HG03521 (cell line): ENCODE measurements at regions not wholly inside any gene's neighbourhood (a gene's known extent, or its start where the extent isn't known, plus 50 kb on each side); places are given as distances from the start of the nearest gene placed in this dataset.
"Not testable (repeated sequence)": the region's sequence is repeated elsewhere in the genome, so short reads cannot be mapped to it uniquely, and the experiment has no call there.

Experiments
- ATAC-seq: cut with Tn5 transposase; IDR thresholded peaks from one replicate; pipeline ENCODE4 v1.9.1; 2021; ENCODE audit warnings: mild to moderate bottlenecking, moderate library complexity; ENCODE audit not compliant: unreplicated experiment

DNA sequence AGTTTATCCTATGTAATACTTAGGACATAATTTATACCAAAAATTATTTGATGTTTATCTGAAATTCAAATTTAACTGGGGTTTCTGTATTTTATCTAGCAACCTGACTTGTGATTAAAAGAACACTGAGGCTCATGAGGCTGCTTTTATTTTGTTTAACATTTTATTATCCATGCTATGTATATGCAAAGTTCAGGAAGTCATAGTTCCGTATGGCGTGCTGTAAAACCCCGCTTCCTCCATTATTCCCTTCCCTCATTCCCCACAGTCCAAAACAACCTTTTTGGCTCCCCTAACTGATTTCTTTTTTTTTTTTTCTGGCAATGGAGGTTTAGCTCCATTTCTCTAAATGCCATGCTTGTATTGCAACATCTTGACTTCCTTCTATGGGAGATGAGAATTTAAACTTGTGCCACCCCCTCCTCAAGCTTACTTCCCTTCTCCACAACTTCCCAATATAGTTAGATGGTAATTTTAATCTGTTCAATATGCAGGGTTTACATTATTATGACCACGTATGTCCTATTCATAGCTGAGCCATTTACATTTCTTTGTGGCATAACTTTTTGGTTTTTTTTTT, 138.0 kb upstream of the DNAH14 start:
- no peak for ATAC-seq

DNA sequence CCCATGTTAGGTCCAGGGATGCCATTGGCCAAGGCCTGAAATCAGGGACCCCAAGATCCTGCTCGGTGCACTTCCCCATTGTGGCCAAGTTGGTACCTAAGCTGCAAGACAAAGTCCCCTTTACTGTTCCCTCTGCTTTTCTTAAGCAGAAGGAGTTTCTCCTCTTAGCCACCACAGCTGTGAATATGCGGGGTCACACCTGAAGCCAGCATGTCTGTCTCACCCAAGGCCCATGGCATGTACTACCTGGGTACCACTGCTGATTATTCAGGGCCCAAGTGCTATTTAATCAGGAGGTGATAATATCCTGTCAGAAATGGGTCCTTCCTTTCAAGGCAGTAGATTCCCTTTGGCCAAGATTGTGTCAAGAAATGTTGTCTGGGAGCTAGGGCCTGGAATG, 133.9 kb upstream of the DNAH14 start:
- ATAC-seq = no peak

DNA sequence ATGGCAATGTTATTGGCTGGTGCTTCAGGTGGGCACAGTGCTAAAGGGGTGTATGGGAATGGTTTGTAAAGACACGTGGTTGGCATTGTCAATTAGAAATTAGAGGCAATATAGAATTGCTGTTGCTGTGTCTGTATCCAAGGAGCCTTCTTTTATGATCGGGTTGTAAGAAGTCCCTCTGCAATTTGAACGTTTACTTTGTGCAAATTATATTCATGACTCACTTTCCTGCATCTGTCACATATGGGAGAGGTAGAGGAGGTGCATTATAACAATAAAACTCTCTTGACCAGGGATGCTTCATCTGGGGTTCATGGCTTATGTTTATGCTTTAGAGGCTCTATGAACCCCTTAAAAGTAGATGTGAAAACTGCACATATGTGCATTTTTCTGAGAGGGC, 130.4 kb upstream of the DNAH14 start:
- no peak for ATAC-seq

DNA sequence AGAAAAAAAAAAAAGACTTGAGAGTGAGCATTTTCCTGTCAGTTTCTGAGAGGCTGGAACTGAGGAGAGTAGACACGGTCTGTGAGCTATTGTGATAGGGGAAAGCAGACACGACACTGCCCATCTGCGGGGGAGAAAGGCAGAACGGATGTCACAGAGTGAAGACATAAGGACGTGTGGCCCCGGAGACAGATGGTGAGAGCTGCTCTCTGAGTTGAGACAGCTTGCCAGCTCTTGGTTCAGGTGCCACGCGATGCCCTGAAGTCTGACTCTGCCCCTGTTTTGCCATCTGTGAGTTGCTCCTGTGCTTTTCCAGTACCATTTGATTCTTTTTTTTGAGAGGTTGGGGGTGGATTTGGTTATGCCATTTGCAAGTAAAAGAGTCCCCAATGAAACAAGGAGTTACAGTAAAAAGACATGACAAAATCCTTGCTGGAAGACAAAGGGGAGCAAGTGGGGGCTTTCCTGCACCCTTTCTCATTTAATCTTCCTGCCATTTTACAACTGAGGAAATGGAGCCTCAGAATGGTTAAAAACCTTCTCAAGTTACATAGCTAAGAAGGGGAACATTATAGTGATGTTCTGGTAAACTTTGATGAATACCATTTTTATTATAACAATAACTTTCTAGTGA, 128.9 kb upstream of the DNAH14 start:
- no peak for ATAC-seq

GRCh38 chr1:224801844-224802490, 127.5 kb upstream of the DNAH14 start:
- no peak for ATAC-seq

DNA sequence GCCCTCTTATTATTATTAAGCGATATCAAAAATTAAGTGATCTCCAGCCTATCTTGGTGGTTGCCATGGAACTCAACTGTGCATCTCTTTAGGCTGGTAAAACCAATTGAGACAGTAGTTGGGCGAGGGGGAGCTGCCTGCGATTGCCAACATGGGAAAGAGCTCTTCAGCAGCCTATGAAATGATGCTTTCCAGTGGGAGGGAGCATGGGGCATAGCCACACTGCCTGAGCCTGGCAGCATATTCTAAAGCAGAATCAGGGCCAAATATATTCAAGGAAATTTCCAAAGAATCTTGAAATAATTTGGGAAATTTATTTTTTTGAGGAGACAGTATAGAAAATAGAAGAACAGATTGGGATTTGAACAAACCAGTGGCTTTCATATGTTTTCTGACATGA, 126.9 kb upstream of the DNAH14 start:
- no peak for ATAC-seq

- no peak for ATAC-seq
Observed at GRCh38 chr1:224804220-224804619, 125.3 kb upstream of the DNAH14 start.

DNA sequence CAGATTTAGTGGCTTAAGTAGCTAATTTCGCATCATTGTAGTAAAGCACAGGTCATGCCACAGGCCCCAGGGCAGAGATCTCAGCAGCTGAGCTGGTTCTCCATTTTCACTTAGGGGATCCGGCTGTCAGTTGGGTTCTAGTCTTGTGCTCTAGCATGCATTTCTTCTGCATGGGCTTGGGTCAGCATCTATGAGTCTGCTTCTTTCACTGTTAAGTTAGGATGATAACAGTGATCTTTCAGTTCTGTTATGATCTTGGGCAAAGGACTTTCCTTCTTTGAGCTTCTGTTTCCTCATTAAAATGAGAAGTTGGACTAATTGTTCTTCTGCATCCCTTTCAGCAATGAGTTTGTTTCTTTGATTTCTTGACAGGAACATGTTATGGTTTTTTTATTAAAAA, 123.6 kb upstream of the DNAH14 start:
- ATAC-seq = no peak

GRCh38 chr1:224809137-224809536, 120.3 kb upstream of the DNAH14 start:
- no peak for ATAC-seq

DNA sequence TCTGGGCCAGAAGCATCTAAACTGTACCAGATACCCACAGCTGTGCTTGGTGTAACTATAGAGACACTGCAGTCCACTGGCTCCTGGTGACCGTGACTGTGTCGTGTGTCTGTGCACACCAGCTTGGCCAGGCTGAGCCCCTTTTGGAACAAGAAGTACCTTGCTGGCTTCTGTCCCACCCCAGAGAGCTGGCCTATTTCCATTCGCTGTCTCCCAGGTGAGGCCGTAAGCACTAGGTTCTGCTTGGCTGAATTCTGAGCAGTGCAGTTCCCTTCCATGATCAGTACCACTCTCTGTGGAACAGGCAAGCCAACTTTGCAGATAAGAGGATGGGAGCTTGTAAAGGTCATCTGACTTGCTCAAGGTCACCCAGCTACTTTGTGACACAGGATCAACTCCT, 119.9 kb upstream of the DNAH14 start:
- ATAC-seq = no peak

DNA sequence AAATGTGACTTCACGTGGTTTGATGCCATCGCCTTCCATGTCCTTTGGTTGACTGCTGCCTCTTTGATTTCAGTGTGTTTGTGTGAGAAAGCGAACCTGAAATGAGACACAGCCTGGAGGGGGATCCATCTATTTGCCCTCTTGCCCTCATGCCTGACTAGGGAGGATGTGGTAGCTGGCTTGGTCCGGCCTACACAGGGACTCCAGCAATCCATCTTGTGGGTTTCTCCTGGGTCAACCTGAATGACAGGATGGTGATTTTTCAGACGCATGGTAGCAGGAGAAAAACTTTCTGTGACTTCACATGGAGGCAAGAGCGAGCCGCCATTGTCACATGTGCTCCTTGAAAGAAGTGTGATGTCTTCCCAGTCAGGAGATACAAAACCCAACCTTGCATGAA, 117.9 kb upstream of the DNAH14 start:
- no peak for ATAC-seq

DNA sequence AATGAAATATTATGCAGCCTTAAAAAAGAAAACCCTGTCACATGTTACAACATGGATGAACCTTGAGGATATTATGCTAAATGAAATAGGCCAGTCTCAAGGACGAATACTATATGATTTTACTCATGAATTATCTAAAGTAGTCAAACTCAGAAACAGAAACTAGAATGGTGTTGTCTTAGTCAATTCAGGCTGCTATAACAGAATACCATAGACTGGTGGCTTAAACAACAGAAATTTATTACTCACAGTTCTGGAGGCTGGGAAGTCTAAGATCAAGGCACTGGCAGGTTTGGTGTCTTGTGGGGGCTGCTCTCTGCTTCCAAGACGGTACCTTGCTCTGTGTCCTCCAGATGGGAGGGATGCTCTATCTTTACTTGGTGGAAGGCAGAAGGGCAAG, 113.8 kb upstream of the DNAH14 start:
- ATAC-seq = no peak

- no peak for ATAC-seq
Observed at GRCh38 chr1:224816062-224816461, 113.4 kb upstream of the DNAH14 start.

GRCh38 chr1:224817382-224817781, 112.1 kb upstream of the DNAH14 start:
- no peak for ATAC-seq

- ATAC-seq = no peak
Observed at GRCh38 chr1:224819861-224820260, 109.6 kb upstream of the DNAH14 start.

DNA sequence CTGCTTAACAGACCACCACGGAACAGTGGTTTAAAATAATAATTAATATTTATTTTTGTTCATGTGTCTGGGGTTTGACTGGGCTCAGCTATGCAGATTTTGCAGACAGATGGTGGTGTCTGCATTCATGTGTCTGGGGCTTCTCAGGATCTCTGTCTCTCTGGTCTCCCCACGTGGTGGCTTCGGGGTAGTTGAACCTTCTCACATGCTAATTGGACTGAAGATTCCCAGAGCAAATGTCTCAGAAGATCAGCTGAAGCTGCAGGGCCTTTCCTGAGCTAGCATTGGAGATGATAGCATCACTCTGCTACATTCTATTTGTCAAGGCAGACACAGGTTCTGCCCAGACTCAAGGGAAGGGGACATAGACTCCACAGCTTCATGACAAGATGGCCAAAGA, 109.1 kb upstream of the DNAH14 start:
- no peak for ATAC-seq

DNA sequence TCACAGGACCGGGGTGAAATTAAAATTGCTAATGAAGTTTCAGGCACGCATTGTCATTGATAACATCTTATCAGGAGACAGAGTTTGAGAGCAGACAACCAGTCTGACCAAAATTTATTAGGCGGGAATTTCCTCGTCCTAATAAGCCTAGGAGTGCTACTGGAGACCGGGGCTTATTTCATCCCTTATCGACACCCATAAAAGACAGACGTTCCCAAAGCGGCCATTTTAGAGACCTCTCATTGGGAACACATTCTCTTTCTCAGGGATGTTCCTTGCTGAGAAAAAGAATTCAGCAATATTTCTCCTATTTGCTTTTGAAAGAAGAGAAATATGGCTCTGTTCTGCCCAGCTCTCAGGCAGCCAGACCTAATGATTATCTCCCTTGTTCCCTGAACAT, 107.7 kb upstream of the DNAH14 start:
- not testable (repeated sequence) for ATAC-seq

GRCh38 chr1:224825525-224826000, 103.9 kb upstream of the DNAH14 start:
- ATAC-seq = no peak

GRCh38 chr1:224828691-224829090, 100.8 kb upstream of the DNAH14 start:
- no peak for ATAC-seq

DNA sequence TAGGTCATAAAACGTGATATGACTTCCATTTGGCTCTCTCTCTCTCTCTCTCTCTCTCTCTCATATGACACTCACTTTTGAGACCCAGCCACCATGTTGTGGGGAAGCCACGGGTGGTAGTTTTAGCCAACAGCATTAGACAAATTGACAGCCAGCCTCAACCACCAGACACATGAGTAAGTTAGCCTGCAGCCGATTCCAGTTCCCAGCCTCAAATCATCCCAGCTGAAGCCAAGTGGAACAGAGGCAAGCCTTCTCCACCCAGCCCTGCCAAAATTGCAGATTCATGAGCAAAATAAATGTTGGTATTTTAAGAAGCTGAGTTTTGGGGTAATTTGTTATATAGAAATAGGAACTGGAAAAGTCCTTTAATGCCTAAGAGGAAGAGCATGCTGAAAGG, 98.0 kb upstream of the DNAH14 start:
- no peak for ATAC-seq

- not testable (repeated sequence) for ATAC-seq
Observed at GRCh38 chr1:224839648-224840300, 89.7 kb upstream of the DNAH14 start.

DNA sequence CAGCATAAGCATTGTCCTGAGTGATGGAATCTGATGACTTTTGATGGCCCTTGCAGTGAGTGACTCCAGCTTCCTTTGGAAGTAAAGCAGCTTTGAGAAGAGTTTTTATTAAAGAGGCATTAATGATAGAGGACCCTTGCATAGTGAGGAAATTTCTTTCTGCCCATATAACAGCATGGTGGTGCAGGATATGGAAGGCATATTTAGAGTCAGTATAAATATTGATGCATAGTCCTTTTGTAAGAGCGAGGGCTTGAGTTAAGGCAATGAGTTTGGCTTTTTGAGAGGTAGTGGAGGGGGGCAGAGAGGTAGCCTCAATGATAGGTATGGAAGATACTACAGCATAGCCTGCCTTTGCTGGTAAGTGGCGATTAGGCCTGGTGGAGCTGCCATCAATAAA, 87.7 kb upstream of the DNAH14 start:
- not testable (repeated sequence) for ATAC-seq
